WTC11 (cell line): ENCODE measurements at regions not wholly inside any gene's neighbourhood (a gene's known extent, or its start where the extent isn't known, plus 50 kb on each side); places are given as distances from the start of the nearest gene placed in this dataset.

ENCODE experiments used
- ELF4 ChIP-seq: sonication (generic); formaldehyde crosslinking; IDR thresholded peaks from 2 replicates; pipeline ENCODE4 v1.8.1; 2022; ENCODE audit warnings: low read depth, mild to moderate bottlenecking, moderate library complexity, missing genetic modification reagents
- EMX1 ChIP-seq: fragments of 250-450 bp; sonication (Bioruptor Pico); IDR thresholded peaks from 2 replicates; pipeline ENCODE4 v1.8.0; 2021; ENCODE audit warnings: mild to moderate bottlenecking
- FOXJ3 ChIP-seq: sonication (generic); formaldehyde crosslinking; IDR thresholded peaks from 2 replicates; pipeline ENCODE4 v1.9.0; 2021; ENCODE audit warnings: missing genetic modification reagents, mild to moderate bottlenecking, borderline replicate concordance
- RORB ChIP-seq: fragments of 250-450 bp; sonication (Bioruptor Pico); IDR thresholded peaks from 2 replicates; pipeline ENCODE4 v1.9.0; 2021; ENCODE audit warnings: mild to moderate bottlenecking
- ZNF416 ChIP-seq: fragments of 250-450 bp; sonication (Bioruptor Pico); IDR thresholded peaks from 2 replicates; pipeline ENCODE4 v1.9.0; 2021; ENCODE audit warnings: mild to moderate bottlenecking, inconsistent platforms
- TF ChIP-seq, protein P1 (sequence below): fragments of 200-600 bp; IDR thresholded peaks from 2 replicates; pipeline ENCODE4 v1.8.0; 2022; ENCODE audit warnings: antibody characterized with exemption
- TF ChIP-seq, protein P2 (sequence below): sonication (generic); formaldehyde crosslinking; IDR thresholded peaks from 2 replicates; pipeline ENCODE4 v1.8.0; 2022; ENCODE audit warnings: mild to moderate bottlenecking, missing genetic modification reagents
- TF ChIP-seq, protein P3 (sequence below): sonication (generic); formaldehyde crosslinking; IDR thresholded peaks from 2 replicates; pipeline ENCODE4 v1.8.0; 2022; ENCODE audit warnings: mild to moderate bottlenecking, missing genetic modification reagents
- TF ChIP-seq, protein P4 (sequence below): sonication (generic); formaldehyde crosslinking; IDR thresholded peaks from 2 replicates; pipeline ENCODE4 v1.8.1; 2023; ENCODE audit warnings: mild to moderate bottlenecking, missing genetic modification reagents, borderline replicate concordance
- TF ChIP-seq, protein P5 (sequence below): sonication (generic); formaldehyde crosslinking; conservative IDR thresholded peaks from 2 replicates; pipeline ENCODE4 v1.8.1; 2023; ENCODE audit warnings: mild to moderate bottlenecking, low read depth, missing genetic modification reagents, moderate library complexity
- TF ChIP-seq, protein P6 (sequence below): sonication (generic); formaldehyde crosslinking; IDR thresholded peaks from 2 replicates; pipeline ENCODE4 v1.8.0; 2022; ENCODE audit warnings: mild to moderate bottlenecking, missing genetic modification reagents
- TF ChIP-seq, protein P7 (sequence below): sonication (generic); formaldehyde crosslinking; IDR thresholded peaks from 2 replicates; pipeline ENCODE4 v1.8.0; 2022; ENCODE audit warnings: mild to moderate bottlenecking, missing genetic modification reagents
- TF ChIP-seq, protein P8 (sequence below): sonication (generic); formaldehyde crosslinking; IDR thresholded peaks from 2 replicates; pipeline ENCODE4 v1.8.1; 2023; ENCODE audit warnings: mild to moderate bottlenecking, missing genetic modification reagents
- TF ChIP-seq, protein P9 (sequence below): sonication (generic); formaldehyde crosslinking; IDR thresholded peaks from 2 replicates; pipeline ENCODE4 v1.8.1; 2022; ENCODE audit warnings: low read depth, mild to moderate bottlenecking, moderate library complexity, missing genetic modification reagents, borderline replicate concordance

DNA sequence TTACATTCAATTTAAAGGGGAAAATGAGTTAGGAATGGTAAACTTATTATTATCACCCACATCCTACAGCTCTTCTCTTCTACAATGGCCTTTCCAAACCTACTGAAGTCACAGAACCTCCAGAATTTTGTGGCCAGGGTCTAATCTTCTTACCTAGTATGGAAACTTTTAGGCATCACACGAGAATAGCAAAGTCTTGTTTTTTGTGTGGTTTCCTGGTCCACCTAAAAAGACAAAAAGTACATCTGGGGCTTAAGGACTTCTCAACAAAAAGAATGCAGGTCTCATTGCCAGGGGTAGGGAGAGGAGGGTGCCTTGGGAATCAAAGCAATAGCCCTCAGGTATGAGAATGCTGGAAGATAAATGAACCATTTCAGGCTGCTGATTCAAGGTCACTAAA, 345.3 kb downstream of the LMX1A start:
- no peak for TF ChIP-seq RORB (CRISPR knock-in tag)
- TF ChIP-seq, protein P1, sequence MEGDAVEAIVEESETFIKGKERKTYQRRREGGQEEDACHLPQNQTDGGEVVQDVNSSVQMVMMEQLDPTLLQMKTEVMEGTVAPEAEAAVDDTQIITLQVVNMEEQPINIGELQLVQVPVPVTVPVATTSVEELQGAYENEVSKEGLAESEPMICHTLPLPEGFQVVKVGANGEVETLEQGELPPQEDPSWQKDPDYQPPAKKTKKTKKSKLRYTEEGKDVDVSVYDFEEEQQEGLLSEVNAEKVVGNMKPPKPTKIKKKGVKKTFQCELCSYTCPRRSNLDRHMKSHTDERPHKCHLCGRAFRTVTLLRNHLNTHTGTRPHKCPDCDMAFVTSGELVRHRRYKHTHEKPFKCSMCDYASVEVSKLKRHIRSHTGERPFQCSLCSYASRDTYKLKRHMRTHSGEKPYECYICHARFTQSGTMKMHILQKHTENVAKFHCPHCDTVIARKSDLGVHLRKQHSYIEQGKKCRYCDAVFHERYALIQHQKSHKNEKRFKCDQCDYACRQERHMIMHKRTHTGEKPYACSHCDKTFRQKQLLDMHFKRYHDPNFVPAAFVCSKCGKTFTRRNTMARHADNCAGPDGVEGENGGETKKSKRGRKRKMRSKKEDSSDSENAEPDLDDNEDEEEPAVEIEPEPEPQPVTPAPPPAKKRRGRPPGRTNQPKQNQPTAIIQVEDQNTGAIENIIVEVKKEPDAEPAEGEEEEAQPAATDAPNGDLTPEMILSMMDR: no peak
- TF ChIP-seq, protein P2, sequence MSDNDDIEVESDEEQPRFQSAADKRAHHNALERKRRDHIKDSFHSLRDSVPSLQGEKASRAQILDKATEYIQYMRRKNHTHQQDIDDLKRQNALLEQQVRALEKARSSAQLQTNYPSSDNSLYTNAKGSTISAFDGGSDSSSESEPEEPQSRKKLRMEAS (CRISPR knock-in tag): no peak
- TF ChIP-seq, protein P3, sequence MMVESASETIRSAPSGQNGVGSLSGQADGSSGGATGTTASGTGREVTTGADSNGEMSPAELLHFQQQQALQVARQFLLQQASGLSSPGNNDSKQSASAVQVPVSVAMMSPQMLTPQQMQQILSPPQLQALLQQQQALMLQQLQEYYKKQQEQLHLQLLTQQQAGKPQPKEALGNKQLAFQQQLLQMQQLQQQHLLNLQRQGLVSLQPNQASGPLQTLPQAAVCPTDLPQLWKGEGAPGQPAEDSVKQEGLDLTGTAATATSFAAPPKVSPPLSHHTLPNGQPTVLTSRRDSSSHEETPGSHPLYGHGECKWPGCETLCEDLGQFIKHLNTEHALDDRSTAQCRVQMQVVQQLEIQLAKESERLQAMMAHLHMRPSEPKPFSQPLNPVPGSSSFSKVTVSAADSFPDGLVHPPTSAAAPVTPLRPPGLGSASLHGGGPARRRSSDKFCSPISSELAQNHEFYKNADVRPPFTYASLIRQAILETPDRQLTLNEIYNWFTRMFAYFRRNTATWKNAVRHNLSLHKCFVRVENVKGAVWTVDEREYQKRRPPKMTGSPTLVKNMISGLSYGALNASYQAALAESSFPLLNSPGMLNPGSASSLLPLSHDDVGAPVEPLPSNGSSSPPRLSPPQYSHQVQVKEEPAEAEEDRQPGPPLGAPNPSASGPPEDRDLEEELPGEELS (CRISPR knock-in tag): no peak
- no peak for TF ChIP-seq ELF4 (CRISPR knock-in tag)
- no peak for TF ChIP-seq FOXJ3
- TF ChIP-seq, protein P4, sequence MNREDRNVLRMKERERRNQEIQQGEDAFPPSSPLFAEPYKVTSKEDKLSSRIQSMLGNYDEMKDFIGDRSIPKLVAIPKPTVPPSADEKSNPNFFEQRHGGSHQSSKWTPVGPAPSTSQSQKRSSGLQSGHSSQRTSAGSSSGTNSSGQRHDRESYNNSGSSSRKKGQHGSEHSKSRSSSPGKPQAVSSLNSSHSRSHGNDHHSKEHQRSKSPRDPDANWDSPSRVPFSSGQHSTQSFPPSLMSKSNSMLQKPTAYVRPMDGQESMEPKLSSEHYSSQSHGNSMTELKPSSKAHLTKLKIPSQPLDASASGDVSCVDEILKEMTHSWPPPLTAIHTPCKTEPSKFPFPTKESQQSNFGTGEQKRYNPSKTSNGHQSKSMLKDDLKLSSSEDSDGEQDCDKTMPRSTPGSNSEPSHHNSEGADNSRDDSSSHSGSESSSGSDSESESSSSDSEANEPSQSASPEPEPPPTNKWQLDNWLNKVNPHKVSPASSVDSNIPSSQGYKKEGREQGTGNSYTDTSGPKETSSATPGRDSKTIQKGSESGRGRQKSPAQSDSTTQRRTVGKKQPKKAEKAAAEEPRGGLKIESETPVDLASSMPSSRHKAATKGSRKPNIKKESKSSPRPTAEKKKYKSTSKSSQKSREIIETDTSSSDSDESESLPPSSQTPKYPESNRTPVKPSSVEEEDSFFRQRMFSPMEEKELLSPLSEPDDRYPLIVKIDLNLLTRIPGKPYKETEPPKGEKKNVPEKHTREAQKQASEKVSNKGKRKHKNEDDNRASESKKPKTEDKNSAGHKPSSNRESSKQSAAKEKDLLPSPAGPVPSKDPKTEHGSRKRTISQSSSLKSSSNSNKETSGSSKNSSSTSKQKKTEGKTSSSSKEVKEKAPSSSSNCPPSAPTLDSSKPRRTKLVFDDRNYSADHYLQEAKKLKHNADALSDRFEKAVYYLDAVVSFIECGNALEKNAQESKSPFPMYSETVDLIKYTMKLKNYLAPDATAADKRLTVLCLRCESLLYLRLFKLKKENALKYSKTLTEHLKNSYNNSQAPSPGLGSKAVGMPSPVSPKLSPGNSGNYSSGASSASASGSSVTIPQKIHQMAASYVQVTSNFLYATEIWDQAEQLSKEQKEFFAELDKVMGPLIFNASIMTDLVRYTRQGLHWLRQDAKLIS: no peak
- TF ChIP-seq, protein P5, sequence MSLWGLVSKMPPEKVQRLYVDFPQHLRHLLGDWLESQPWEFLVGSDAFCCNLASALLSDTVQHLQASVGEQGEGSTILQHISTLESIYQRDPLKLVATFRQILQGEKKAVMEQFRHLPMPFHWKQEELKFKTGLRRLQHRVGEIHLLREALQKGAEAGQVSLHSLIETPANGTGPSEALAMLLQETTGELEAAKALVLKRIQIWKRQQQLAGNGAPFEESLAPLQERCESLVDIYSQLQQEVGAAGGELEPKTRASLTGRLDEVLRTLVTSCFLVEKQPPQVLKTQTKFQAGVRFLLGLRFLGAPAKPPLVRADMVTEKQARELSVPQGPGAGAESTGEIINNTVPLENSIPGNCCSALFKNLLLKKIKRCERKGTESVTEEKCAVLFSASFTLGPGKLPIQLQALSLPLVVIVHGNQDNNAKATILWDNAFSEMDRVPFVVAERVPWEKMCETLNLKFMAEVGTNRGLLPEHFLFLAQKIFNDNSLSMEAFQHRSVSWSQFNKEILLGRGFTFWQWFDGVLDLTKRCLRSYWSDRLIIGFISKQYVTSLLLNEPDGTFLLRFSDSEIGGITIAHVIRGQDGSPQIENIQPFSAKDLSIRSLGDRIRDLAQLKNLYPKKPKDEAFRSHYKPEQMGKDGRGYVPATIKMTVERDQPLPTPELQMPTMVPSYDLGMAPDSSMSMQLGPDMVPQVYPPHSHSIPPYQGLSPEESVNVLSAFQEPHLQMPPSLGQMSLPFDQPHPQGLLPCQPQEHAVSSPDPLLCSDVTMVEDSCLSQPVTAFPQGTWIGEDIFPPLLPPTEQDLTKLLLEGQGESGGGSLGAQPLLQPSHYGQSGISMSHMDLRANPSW: no peak
- TF ChIP-seq, protein P6, sequence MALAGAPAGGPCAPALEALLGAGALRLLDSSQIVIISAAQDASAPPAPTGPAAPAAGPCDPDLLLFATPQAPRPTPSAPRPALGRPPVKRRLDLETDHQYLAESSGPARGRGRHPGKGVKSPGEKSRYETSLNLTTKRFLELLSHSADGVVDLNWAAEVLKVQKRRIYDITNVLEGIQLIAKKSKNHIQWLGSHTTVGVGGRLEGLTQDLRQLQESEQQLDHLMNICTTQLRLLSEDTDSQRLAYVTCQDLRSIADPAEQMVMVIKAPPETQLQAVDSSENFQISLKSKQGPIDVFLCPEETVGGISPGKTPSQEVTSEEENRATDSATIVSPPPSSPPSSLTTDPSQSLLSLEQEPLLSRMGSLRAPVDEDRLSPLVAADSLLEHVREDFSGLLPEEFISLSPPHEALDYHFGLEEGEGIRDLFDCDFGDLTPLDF (CRISPR knock-in tag): no peak
- TF ChIP-seq EMX1 (CRISPR knock-in tag): no peak
- no peak for TF ChIP-seq ZNF416 (CRISPR knock-in tag)
- TF ChIP-seq, protein P7, sequence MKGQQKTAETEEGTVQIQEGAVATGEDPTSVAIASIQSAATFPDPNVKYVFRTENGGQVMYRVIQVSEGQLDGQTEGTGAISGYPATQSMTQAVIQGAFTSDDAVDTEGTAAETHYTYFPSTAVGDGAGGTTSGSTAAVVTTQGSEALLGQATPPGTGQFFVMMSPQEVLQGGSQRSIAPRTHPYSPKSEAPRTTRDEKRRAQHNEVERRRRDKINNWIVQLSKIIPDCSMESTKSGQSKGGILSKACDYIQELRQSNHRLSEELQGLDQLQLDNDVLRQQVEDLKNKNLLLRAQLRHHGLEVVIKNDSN: no peak
- TF ChIP-seq, protein P8, sequence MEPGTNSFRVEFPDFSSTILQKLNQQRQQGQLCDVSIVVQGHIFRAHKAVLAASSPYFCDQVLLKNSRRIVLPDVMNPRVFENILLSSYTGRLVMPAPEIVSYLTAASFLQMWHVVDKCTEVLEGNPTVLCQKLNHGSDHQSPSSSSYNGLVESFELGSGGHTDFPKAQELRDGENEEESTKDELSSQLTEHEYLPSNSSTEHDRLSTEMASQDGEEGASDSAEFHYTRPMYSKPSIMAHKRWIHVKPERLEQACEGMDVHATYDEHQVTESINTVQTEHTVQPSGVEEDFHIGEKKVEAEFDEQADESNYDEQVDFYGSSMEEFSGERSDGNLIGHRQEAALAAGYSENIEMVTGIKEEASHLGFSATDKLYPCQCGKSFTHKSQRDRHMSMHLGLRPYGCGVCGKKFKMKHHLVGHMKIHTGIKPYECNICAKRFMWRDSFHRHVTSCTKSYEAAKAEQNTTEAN (CRISPR knock-in tag): no peak
- TF ChIP-seq, protein P9, sequence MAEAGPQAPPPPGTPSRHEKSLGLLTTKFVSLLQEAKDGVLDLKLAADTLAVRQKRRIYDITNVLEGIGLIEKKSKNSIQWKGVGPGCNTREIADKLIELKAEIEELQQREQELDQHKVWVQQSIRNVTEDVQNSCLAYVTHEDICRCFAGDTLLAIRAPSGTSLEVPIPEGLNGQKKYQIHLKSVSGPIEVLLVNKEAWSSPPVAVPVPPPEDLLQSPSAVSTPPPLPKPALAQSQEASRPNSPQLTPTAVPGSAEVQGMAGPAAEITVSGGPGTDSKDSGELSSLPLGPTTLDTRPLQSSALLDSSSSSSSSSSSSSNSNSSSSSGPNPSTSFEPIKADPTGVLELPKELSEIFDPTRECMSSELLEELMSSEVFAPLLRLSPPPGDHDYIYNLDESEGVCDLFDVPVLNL: no peak
